ENCODE measurements at regions not wholly inside any gene's neighbourhood (a gene's known extent, or its start where the extent isn't known, plus 50 kb on each side); places are given as distances from the start of the nearest gene placed in this dataset.
A peak's percentile ranks its signal among the peaks of the same experiment; 100 is the strongest.
"Not testable (repeated sequence)": the region's sequence is repeated elsewhere in the genome, so short reads cannot be mapped to it uniquely, and the experiment has no call there.

- DNase-seq (no peak), ATAC-seq (no peak)
- no peaks in the 10 kb centered on the region for H3K9me3 ChIP-seq (ENCODE audit: control insufficient read depth, low read length)
- H3K27me3 ChIP-seq (ENCODE audit: control insufficient read depth, insufficient read depth) = no peaks in the 10 kb centered on the region
- no peak overlapping the region for H3K27ac ChIP-seq (ENCODE audit: low read length)
- intact Hi-C loops (cut with DNase I) = no loop called here
- no peaks in the 10 kb centered on the region for H3K4me1 ChIP-seq (ENCODE audit: control insufficient read depth, insufficient read depth, low read length)
- no peak overlapping the region for H3K4me3 ChIP-seq (ENCODE audit: low read length)
These were observed 566.3 kb downstream of the KCTD12 start for GRCh38 chr13:76319921-76320320.

DNA sequence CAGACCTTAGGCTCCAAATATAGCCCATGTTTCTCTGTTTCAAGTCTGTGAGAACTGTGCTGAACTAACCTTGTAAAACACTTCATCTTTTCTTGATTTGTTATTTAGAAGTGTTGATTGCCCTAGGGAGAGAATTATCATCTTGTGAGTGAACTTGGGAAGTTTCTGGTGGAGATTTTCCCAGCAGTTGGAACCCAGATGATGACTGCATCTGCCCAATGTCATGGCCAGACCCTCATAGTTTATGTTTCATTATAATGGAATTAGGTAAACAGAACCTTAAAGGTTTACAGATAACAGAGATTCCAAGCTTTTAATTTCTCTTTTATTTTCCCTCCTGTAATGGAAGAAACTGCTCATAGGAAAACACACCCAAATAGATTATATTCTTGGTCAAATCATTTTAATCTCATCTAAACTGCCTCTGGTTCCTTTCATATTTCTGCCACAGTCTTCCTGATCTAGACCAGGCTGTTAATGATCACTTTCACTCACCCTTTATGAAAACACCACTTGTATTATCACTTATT is 569.1 kb downstream of the KCTD12 start:
- intact Hi-C loops (cut with DNase I) = no loop called here
- ATAC-seq = peak in 1 of 2 donors; percentile 32
- H3K27me3 ChIP-seq (ENCODE audit: control insufficient read depth, insufficient read depth) = no peaks in the 10 kb centered on the region

GRCh38 chr13:76314495-76314894 is 571.7 kb downstream of the KCTD12 start:
- intact Hi-C loops (cut with DNase I) = no loop called here
- WGBS = 63% methylated on average over 6 of the region's 6 CpGs
- no peaks in the 10 kb centered on the region for H3K27me3 ChIP-seq (ENCODE audit: control insufficient read depth, insufficient read depth)
- DNase-seq = no peak
- ATAC-seq = no peak
- no peak overlapping the region for H3K4me3 ChIP-seq (ENCODE audit: low read length)
- no peak overlapping the region for H3K27ac ChIP-seq (ENCODE audit: low read length)
- H3K4me1 ChIP-seq (ENCODE audit: control insufficient read depth, insufficient read depth, low read length) = no peaks in the 10 kb centered on the region
- H3K9me3 ChIP-seq (ENCODE audit: control insufficient read depth, low read length) = no peaks in the 10 kb centered on the region

More for the DNA sequence above, 569.1 kb downstream of the KCTD12 start:
- no peak overlapping the region for H3K27ac ChIP-seq (ENCODE audit: low read length)
- DNase-seq = no peak
- no peaks in the 10 kb centered on the region for H3K9me3 ChIP-seq (ENCODE audit: control insufficient read depth, low read length)
- H3K4me1 ChIP-seq (ENCODE audit: control insufficient read depth, insufficient read depth, low read length) = no peaks in the 10 kb centered on the region
- no peak overlapping the region for H3K4me3 ChIP-seq (ENCODE audit: low read length)

- no peak overlapping the region for H3K27ac ChIP-seq (ENCODE audit: low read length)
- ATAC-seq = peak; percentile 66 to 75
- WGBS = 23% methylated on average over 4 of the region's 4 CpGs
- H3K4me3 ChIP-seq (ENCODE audit: low read length) = no peak overlapping the region
- H3K27me3 ChIP-seq (ENCODE audit: control insufficient read depth, insufficient read depth) = no peaks in the 10 kb centered on the region
- intact Hi-C loops (cut with DNase I) = no loop called here
- no peak for DNase-seq
- H3K4me1 ChIP-seq (ENCODE audit: control insufficient read depth, insufficient read depth, low read length) = peaks cover 3% of the 10 kb centered on the region
- no peaks in the 10 kb centered on the region for H3K9me3 ChIP-seq (ENCODE audit: control insufficient read depth, low read length)
These were observed 579.1 kb downstream of the KCTD12 start for GRCh38 chr13:76307142-76307541.

DNA sequence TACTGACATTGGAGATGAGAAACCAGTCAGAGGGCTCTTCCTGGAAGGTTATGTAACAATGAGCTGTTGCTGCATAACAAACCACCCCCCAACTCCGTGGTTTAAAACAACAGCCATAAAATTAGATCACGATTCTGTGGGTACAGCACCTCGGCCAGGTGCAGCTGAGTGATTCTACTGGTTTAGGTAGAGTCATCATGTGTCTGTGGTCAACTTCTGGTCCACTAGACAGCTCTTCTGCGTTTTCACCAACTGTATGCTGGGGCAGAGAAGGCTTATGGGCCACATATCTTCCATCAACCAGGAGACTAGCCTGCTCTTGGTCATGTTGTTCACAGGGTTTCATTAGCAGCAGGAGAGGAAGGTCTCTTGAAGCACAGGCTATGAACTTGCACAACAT is 585.5 kb downstream of the KCTD12 start:
- H3K4me3 ChIP-seq (ENCODE audit: low read length) = no peak overlapping the region
- no peaks in the 10 kb centered on the region for H3K4me1 ChIP-seq (ENCODE audit: control insufficient read depth, insufficient read depth, low read length)
- WGBS = 81% methylated on average over 4 of the region's 4 CpGs
- DNase-seq (peak in 1 of 3 donors; percentile 28), ATAC-seq (no peak)
- no peaks in the 10 kb centered on the region for H3K27me3 ChIP-seq (ENCODE audit: control insufficient read depth, insufficient read depth)
- no peaks in the 10 kb centered on the region for H3K9me3 ChIP-seq (ENCODE audit: control insufficient read depth, low read length)
- no peak overlapping the region for H3K27ac ChIP-seq (ENCODE audit: low read length)
- intact Hi-C loops (cut with DNase I) = no loop called here

- DNase-seq (no peak), ATAC-seq (no peak)
- intact Hi-C loops (cut with DNase I) = no loop called here
- H3K4me1 ChIP-seq (ENCODE audit: control insufficient read depth, insufficient read depth, low read length) = no peaks in the 10 kb centered on the region
- H3K27me3 ChIP-seq (ENCODE audit: control insufficient read depth, insufficient read depth) = no peaks in the 10 kb centered on the region
- 89% methylated on average over 6 of the region's 6 CpGs for WGBS
- H3K4me3 ChIP-seq (ENCODE audit: low read length) = no peak overlapping the region
- no peaks in the 10 kb centered on the region for H3K9me3 ChIP-seq (ENCODE audit: control insufficient read depth, low read length)
- H3K27ac ChIP-seq (ENCODE audit: low read length) = no peak overlapping the region
These were observed 588.9 kb downstream of the KCTD12 start for GRCh38 chr13:76297331-76297730.

- Histone ChIP-seq H3K27me3 (ENCODE audit: control insufficient read depth, insufficient read depth) (no peaks in the 10 kb centered on the region), H3K4me1 (ENCODE audit: control insufficient read depth, insufficient read depth, low read length) (no peaks in the 10 kb centered on the region), H3K27ac (ENCODE audit: low read length) (no peak overlapping the region), H3K9me3 (ENCODE audit: control insufficient read depth, low read length) (no peaks in the 10 kb centered on the region), H3K4me3 (ENCODE audit: low read length) (no peak overlapping the region)
- WGBS = 71% methylated on average over 4 of the region's 4 CpGs
- intact Hi-C loops (cut with DNase I) = no loop called here
- DNase-seq (no peak), ATAC-seq (no peak)
These were observed 589.5 kb downstream of the KCTD12 start for GRCh38 chr13:76296751-76297150.

DNA sequence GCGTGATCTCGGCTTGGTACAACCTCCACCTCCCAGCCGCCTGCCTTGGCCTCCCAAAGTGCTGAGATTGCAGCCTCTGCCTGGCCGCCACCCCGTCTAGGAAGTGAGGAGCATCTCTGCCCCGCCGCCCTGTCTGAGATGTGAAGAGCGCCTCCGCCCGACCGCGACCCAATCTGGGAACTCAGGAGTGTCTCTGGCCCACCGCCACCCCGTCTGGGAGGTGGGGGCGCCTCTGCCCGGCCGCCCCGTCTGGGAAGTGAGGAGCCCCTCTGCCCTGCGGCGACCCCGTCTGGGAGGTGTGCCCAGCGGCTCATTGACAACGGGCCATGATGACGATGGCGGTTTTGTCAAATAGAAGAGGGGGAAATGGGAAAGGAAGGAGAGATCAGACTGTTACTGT is 591.2 kb downstream of the KCTD12 start:
- not testable (repeated sequence) for ATAC-seq

GRCh38 chr13:76293751-76294150 is 592.5 kb downstream of the KCTD12 start:
- Histone ChIP-seq H3K4me3 (ENCODE audit: low read length) (no peak overlapping the region), H3K4me1 (ENCODE audit: control insufficient read depth, insufficient read depth, low read length) (no peaks in the 10 kb centered on the region), H3K9me3 (ENCODE audit: control insufficient read depth, low read length) (no peaks in the 10 kb centered on the region), H3K27ac (ENCODE audit: low read length) (no peak overlapping the region), H3K27me3 (ENCODE audit: control insufficient read depth, insufficient read depth) (no peaks in the 10 kb centered on the region)
- peak; percentile 61 to 65 for ATAC-seq
- no peak for DNase-seq
- intact Hi-C loops (cut with DNase I) = no loop called here

More for the DNA sequence above, 591.2 kb downstream of the KCTD12 start:
- 96% methylated on average over 25 of the region's 25 CpGs for WGBS
- H3K4me1 ChIP-seq (ENCODE audit: control insufficient read depth, insufficient read depth, low read length); H3K9me3 ChIP-seq (ENCODE audit: control insufficient read depth, low read length); H3K4me3 ChIP-seq (ENCODE audit: low read length); intact Hi-C loops (cut with DNase I); H3K27me3 ChIP-seq (ENCODE audit: control insufficient read depth, insufficient read depth): not testable (repeated sequence)
- DNase-seq = peak in 2 of 3 donors; percentile 20 to 44
- H3K27ac ChIP-seq (ENCODE audit: low read length) = peak overlapping the region; percentile 52

DNA sequence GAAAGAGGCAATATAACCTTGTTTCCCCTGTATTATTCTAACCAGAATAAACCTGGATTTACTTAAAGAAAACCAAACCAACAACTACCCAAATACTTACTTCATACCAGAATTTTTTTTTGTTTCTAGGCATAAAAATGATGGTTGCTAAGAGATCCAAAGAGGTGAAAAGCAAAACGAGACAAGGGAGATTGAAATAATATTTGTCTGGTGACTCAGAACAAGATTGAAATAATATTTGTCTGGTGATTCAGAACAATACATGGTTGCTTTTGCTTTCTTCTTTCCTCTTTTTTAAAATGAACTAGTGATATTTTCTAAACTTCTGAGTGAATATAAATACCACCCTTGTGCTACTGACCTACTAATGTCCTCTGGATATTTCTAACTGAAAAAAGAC is 592.9 kb downstream of the KCTD12 start:
- DNase-seq (no peak), ATAC-seq (no peak)
- H3K9me3 ChIP-seq (ENCODE audit: control insufficient read depth, low read length) = no peaks in the 10 kb centered on the region
- intact Hi-C loops (cut with DNase I) = no loop called here
- no peak overlapping the region for H3K27ac ChIP-seq (ENCODE audit: low read length)
- no peak overlapping the region for H3K4me3 ChIP-seq (ENCODE audit: low read length)
- no peaks in the 10 kb centered on the region for H3K4me1 ChIP-seq (ENCODE audit: control insufficient read depth, insufficient read depth, low read length)
- H3K27me3 ChIP-seq (ENCODE audit: control insufficient read depth, insufficient read depth) = no peaks in the 10 kb centered on the region
- 8% methylated on average over 1 of the region's 1 CpG for WGBS

DNA sequence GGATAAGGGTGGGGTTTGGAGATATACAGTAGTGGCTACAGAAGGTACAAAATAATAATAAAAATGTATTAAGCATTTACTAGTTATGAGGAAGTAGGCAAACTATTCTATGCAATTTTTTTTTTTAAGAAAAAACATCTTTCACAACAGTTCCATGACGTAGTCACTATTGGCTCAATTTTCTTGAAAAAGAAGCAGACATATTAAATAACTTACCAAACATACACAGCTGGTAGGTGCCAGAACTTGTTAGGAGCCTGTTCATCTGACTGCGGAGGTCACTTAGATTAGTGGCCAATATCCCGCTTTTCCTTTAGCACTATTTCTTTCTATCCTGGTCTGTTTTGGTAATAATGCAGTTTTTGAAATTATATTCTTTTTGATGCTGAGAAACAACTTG is 593.5 kb downstream of the KCTD12 start:
- no peak overlapping the region for H3K27ac ChIP-seq (ENCODE audit: low read length)
- ATAC-seq (no peak), DNase-seq (no peak)
- 80% methylated on average over 3 of the region's 3 CpGs for WGBS
- no peaks in the 10 kb centered on the region for H3K27me3 ChIP-seq (ENCODE audit: control insufficient read depth, insufficient read depth)
- intact Hi-C loops (cut with DNase I) = no loop called here
- no peaks in the 10 kb centered on the region for H3K4me1 ChIP-seq (ENCODE audit: control insufficient read depth, insufficient read depth, low read length)
- no peaks in the 10 kb centered on the region for H3K9me3 ChIP-seq (ENCODE audit: control insufficient read depth, low read length)
- no peak overlapping the region for H3K4me3 ChIP-seq (ENCODE audit: low read length)

GRCh38 chr13:76292031-76292430 is 594.2 kb downstream of the KCTD12 start:
- intact Hi-C loops (cut with DNase I) = no loop called here
- H3K4me1 ChIP-seq (ENCODE audit: control insufficient read depth, insufficient read depth, low read length) = no peaks in the 10 kb centered on the region
- no peak for ATAC-seq
- no peaks in the 10 kb centered on the region for H3K27me3 ChIP-seq (ENCODE audit: control insufficient read depth, insufficient read depth)
- H3K27ac ChIP-seq (ENCODE audit: low read length) = no peak overlapping the region
- H3K4me3 ChIP-seq (ENCODE audit: low read length) = no peak overlapping the region
- DNase-seq = no peak
- WGBS = 87% methylated on average over 3 of the region's 3 CpGs
- H3K9me3 ChIP-seq (ENCODE audit: control insufficient read depth, low read length) = no peaks in the 10 kb centered on the region
